Transverse colon (tissue), 4 donors: ENCODE measurements at regions not wholly inside any gene's neighbourhood (a gene's known extent, or its start where the extent isn't known, plus 50 kb on each side); places are given as distances from the start of the nearest gene placed in this dataset.

Experiments
- DNase-seq: peaks from one replicate; pipeline ENCODE4 v3.0.0-alpha.2; 2019
- H3K27ac ChIP-seq, 4 donors: fragments of 200-600 bp; sonication (generic); 2 replicates each; pipeline ENCODE4 v1.5.1; 2016 to 2018; ENCODE audit warnings: inconsistent platforms in 4 of 4
- H3K27me3 ChIP-seq: fragments of 200-600 bp; sonication (generic); 2 replicates; pipeline ENCODE4 v1.5.1; 2017; ENCODE audit warnings: inconsistent platforms
- H3K36me3 ChIP-seq, 4 donors: fragments of 200-600 bp; sonication (generic); 2 replicates each; pipeline ENCODE4 v1.5.1; 2017 to 2019; ENCODE audit warnings: inconsistent platforms in 4 of 4
- H3K4me1 ChIP-seq, 4 donors: fragments of 200-600 bp; sonication (generic); 2 replicates each; pipeline ENCODE4 v1.5.1; 2017 to 2020; ENCODE audit warnings: inconsistent platforms in 4 of 4
- H3K4me3 ChIP-seq, 4 donors: fragments of 200-600 bp; sonication (generic); 1 replicate in 1 of 4; 2 replicates in 3 of 4; pipeline versions ENCODE4 v1.5.1 to v1.6.1; 2017 to 2019; ENCODE audit warnings: inconsistent platforms in 4 of 4
- H3K9me3 ChIP-seq, 2 donors: fragments of 200-600 bp; sonication (generic); 2 replicates each; pipeline ENCODE4 v1.5.1; 2017 to 2019; ENCODE audit warnings: inconsistent platforms in 2 of 2
- CTCF ChIP-seq, 5 experiments: fragments of 200-600 bp in 3 of 5; fragments of 450-650 bp in 2 of 5; sonication (generic) in 3 of 5; IDR thresholded peaks; 1 replicate in 2 of 5; 2 replicates in 3 of 5; pipeline ENCODE4 v1.5.1; 2016 to 2017; ENCODE audit warnings: antibody characterized with exemption in 5 of 5, inconsistent platforms in 3 of 5, mild to moderate bottlenecking in 2 of 5, moderate library complexity in 1 of 5
- EP300 ChIP-seq: sonication (generic); formaldehyde crosslinking; IDR thresholded peaks from one replicate; pipeline ENCODE4 v1.6.1; 2017; ENCODE audit warnings: antibody characterized with exemption, low read depth
- POLR2A ChIP-seq: fragments of 450-650 bp; IDR thresholded peaks from one replicate; pipeline ENCODE4 v1.6.1; 2016; ENCODE audit warnings: antibody characterized with exemption, mild to moderate bottlenecking, moderate library complexity
- POLR2AphosphoS5 ChIP-seq, 3 donors: sonication (generic); formaldehyde crosslinking; IDR thresholded peaks; one replicate each; pipeline ENCODE4 v1.6.1; 2016; ENCODE audit warnings: antibody characterized with exemption in 3 of 3
- WGBS, 2 donors: methylation state at CpG; one replicate each; pipeline ENCODE4 v1.1.5; 2018; ENCODE audit warnings: low coverage in 1 of 2; 5-methylcytosine and 5-hydroxymethylcytosine counted together
- in situ Hi-C, 4 donors: fragments of 200-750 bp; cut with MboI; loops; one replicate each; pipeline versions ENCODE4 v1.15.0 to v1.15.1; 2017; ENCODE audit warnings: low sequenced_read_pairs in 3 of 4, low pct_ligation_motif_present in 1 of 4, low pct_unique_long_range_greater_than_20kb in 1 of 4
- intact Hi-C: fragments of 100-400 bp; cut with DNase I; formaldehyde crosslinking; loops from one replicate; pipeline ENCODE4 v1.15.1; 2023; ENCODE audit warnings: low total_unique reads
- small RNA-seq, 4 donors: library from RNA; depleted of rRNA; stranded (forward); fragments of <200 nt; gene quantifications; one replicate each; pipeline ENCODE3, GENCODE V24; 2016

GRCh38 chr2:185687967-185688366 lies 50.6 kb upstream of the FSIP2 start:
- no peak overlapping the region for H3K4me3 ChIP-seq
- WGBS, 2 donors, result 82% methylated on average over 7 of the region's 7 CpGs; no CpG with 5 or more reads in 1 of the 2 donors
- in situ Hi-C loops (no loop called here), intact Hi-C loops (no loop called here)
- no peak overlapping the region for H3K27ac ChIP-seq
- H3K36me3 ChIP-seq, result no peaks in the 10 kb centered on the region
- H3K27me3 ChIP-seq, result no peaks in the 10 kb centered on the region
- no peaks in the 10 kb centered on the region for H3K4me1 ChIP-seq
- DNase-seq, result no peak
- TF ChIP-seq EP300 (no peak), POLR2A (no peak), POLR2AphosphoS5 (IDR thresholded peaks at IDR 0.05) (no peak), CTCF (IDR thresholded peaks at IDR 0.05) (no peak)
- H3K9me3 ChIP-seq, result no peaks in the 10 kb centered on the region

Small RNAs in the stretch of these regions (small RNA-seq; reads per million reads assigned to genes)
- 0 reads per million in 4 donors for gene RF00096
